Keratinocyte (primary cell): ENCODE measurements at regions not wholly inside any gene's neighbourhood (a gene's known extent, or its start where the extent isn't known, plus 50 kb on each side); places are given as distances from the start of the nearest gene placed in this dataset.

Source experiments
- DNase-seq: peaks from one replicate; pipeline ENCODE4 v3.0.0-alpha.2; 2011; ENCODE audit warnings: low read depth, missing footprints, low spot score
- FAIRE-seq: peaks from 2 replicates; lab custom pipeline; 2011; peaks lifted over from hg19 to GRCh38; lab: Jason Lieb, UNC
- H2AFZ ChIP-seq: 2 replicates; pipeline ENCODE4 v1.6.0; 2012; ENCODE audit warnings: low read length, control low read depth, inconsistent platforms; ENCODE audit not compliant: control insufficient read depth
- H3K27ac ChIP-seq: 2 replicates; pipeline ENCODE4 v1.5.1; 2011; ENCODE audit warnings: low read length; ENCODE audit not compliant: control insufficient read depth, insufficient read depth
- H3K27me3 ChIP-seq: 3 replicates; pipeline ENCODE4 v1.6.0; 2011; ENCODE audit warnings: low read length; ENCODE audit not compliant: control insufficient read depth, insufficient read depth; ENCODE audit errors: extremely low read depth
- H3K36me3 ChIP-seq, 2 experiments: 2 replicates in 1 of 2; 3 replicates in 1 of 2; pipeline ENCODE4 v1.5.1; 2011; ENCODE audit warnings: low read length in 2 of 2, mild to moderate bottlenecking in 1 of 2; ENCODE audit not compliant: control insufficient read depth in 2 of 2, insufficient read depth in 2 of 2; ENCODE audit errors: extremely low read depth in 1 of 2
- H3K4me1 ChIP-seq: 3 replicates; pipeline ENCODE4 v1.5.1; 2011; ENCODE audit warnings: low read length; ENCODE audit not compliant: control insufficient read depth, insufficient read depth; ENCODE audit errors: extremely low read depth
- H3K4me2 ChIP-seq: 3 replicates; pipeline ENCODE4 v1.6.0; 2011; ENCODE audit warnings: low read depth, low read length; ENCODE audit not compliant: control insufficient read depth, insufficient read depth; ENCODE audit errors: extremely low read depth
- H3K4me3 ChIP-seq, 3 experiments: fragments of 200-600 bp in 1 of 3; sonication (generic) in 1 of 3; 2 replicates in 2 of 3; 3 replicates in 1 of 3; pipeline ENCODE4 v1.5.1; 2011 to 2016; ENCODE audit warnings: low read length in 3 of 3, mild to moderate bottlenecking in 3 of 3, control low read depth in 2 of 3, inconsistent platforms in 1 of 3, low read depth in 1 of 3, mixed read lengths in 1 of 3, mixed run types in 1 of 3, moderate library complexity in 1 of 3; ENCODE audit not compliant: control insufficient read depth in 2 of 3, insufficient read depth in 2 of 3; ENCODE audit errors: extremely low read depth in 1 of 3
- H3K79me2 ChIP-seq: 2 replicates; pipeline ENCODE4 v1.6.0; 2012; ENCODE audit warnings: low read length; ENCODE audit not compliant: control insufficient read depth, insufficient read depth
- H3K9ac ChIP-seq: 3 replicates; pipeline ENCODE4 v1.6.0; 2011; ENCODE audit warnings: low read length; ENCODE audit not compliant: control insufficient read depth, insufficient read depth; ENCODE audit errors: extremely low read depth
- H3K9me1 ChIP-seq: 3 replicates; pipeline ENCODE4 v1.6.0; 2011; ENCODE audit warnings: low read length; ENCODE audit not compliant: control insufficient read depth, insufficient read depth; ENCODE audit errors: extremely low read depth
- H3K9me3 ChIP-seq: 2 replicates; pipeline ENCODE4 v1.5.1; 2012; ENCODE audit warnings: low read depth, low read length; ENCODE audit not compliant: control insufficient read depth
- H4K20me1 ChIP-seq: 3 replicates; pipeline ENCODE4 v1.6.0; 2011; ENCODE audit warnings: low read length; ENCODE audit not compliant: control insufficient read depth, insufficient read depth; ENCODE audit errors: extremely low read depth
- CTCF ChIP-seq, 3 experiments: IDR thresholded peaks in 1 of 3; conservative IDR thresholded peaks in 1 of 3; optimal IDR thresholded peaks in 1 of 3; 2 replicates in 2 of 3; 3 replicates in 1 of 3; pipeline versions ENCODE3 to v1.5.1; 2011; ENCODE audit warnings: low read length in 3 of 3, mild to moderate bottlenecking in 3 of 3, moderate library complexity in 2 of 3, control low read depth in 1 of 3, inconsistent platforms in 1 of 3; ENCODE audit not compliant: insufficient read depth in 2 of 3; ENCODE audit errors: extremely low read depth in 1 of 3
- EZH2 ChIP-seq: IDR thresholded peaks from one replicate; pipeline ENCODE4 v1.6.1; 2012; ENCODE audit warnings: inconsistent platforms, mild to moderate bottlenecking, low read length, moderate library complexity
- dilution Hi-C: fragments of 300-500 bp; cut with MboI; formaldehyde crosslinking; loops from one replicate; pipeline ENCODE4 v1.7.0; 2020; ENCODE audit warnings: low sequenced_read_pairs; ENCODE audit not compliant: extremely low pct_ligation_motif_present

DNA sequence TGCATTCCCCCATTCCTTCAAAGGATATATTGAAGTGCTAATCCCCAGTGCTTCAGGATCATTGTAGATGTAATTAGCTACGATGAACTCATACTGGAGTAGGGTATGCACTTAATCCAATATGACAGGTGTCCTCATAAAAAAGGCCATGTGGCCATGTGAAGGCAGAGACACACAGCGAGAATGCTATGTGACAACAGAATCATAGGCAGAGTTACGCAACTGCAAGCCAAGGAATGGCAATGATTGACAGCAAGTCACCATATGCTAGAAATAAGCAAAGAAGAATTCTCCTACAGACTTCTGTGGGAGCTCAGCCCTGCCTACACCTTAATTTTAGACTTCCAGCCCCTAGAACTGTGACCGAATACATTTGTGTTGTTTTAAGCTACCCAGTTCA lies 875.6 kb upstream of the ROBO1 start:
- Histone ChIP-seq H3K4me2 (no peak overlapping the region), H3K4me3 (no peak overlapping the region), H3K79me2 (no peaks in the 10 kb centered on the region), H3K4me1 (no peaks in the 10 kb centered on the region), H3K36me3 (no peaks in the 10 kb centered on the region), H3K9me1 (no peaks in the 10 kb centered on the region), H3K27me3 (no peaks in the 10 kb centered on the region), H4K20me1 (no peaks in the 10 kb centered on the region), H2AFZ (no peak overlapping the region), H3K9ac (no peak overlapping the region), H3K27ac (no peak overlapping the region), H3K9me3 (no peaks in the 10 kb centered on the region)
- no peak for TF ChIP-seq CTCF (optimal IDR thresholded peaks at IDR 0.05 in 1 of 3, IDR thresholded peaks at IDR 0.05 in 1 of 3, conservative IDR thresholded peaks at IDR 0.05 in 1 of 3; ENCODE audit: extremely low read depth in 1 of 3, insufficient read depth in 2 of 3, low read length in 3 of 3)
- no peak for TF ChIP-seq EZH2
- FAIRE-seq, result no peak
- no peak for DNase-seq
- dilution Hi-C loops, result no loop called here

- Histone ChIP-seq H3K9me3 (no peaks in the 10 kb centered on the region), H3K9me1 (no peaks in the 10 kb centered on the region), H3K4me3 (no peak overlapping the region), H3K27me3 (no peaks in the 10 kb centered on the region), H3K79me2 (no peaks in the 10 kb centered on the region), H3K27ac (no peak overlapping the region), H3K4me2 (no peak overlapping the region), H3K36me3 (no peaks in the 10 kb centered on the region), H3K4me1 (no peaks in the 10 kb centered on the region), H2AFZ (no peak overlapping the region), H4K20me1 (no peaks in the 10 kb centered on the region), H3K9ac (no peak overlapping the region)
- DNase-seq, result no peak
- dilution Hi-C loops, result no loop called here
- no peak for FAIRE-seq
- no peak for TF ChIP-seq EZH2
- no peak for TF ChIP-seq CTCF (optimal IDR thresholded peaks at IDR 0.05 in 1 of 3, IDR thresholded peaks at IDR 0.05 in 1 of 3, conservative IDR thresholded peaks at IDR 0.05 in 1 of 3; ENCODE audit: extremely low read depth in 1 of 3, insufficient read depth in 2 of 3, low read length in 3 of 3)
These were observed 850.8 kb upstream of the ROBO1 start for GRCh38 chr3:80618295-80619256.
